Brain microvascular endothelial cell (primary cell): ENCODE measurements at regions not wholly inside any gene's neighbourhood (a gene's known extent, or its start where the extent isn't known, plus 50 kb on each side); places are given as distances from the start of the nearest gene placed in this dataset.

Experiments
- DNase-seq: peaks from one replicate; pipeline ENCODE4 v3.0.0-alpha.2; 2020
- H3K27ac ChIP-seq: fragments of 250-450 bp; sonication (Bioruptor Pico); 2 replicates; pipeline ENCODE4 v1.5.1; 2020; ENCODE audit warnings: mild to moderate bottlenecking, moderate library complexity
- H3K27me3 ChIP-seq: fragments of 250-450 bp; sonication (Bioruptor Pico); replicated peaks from 2 replicates; pipeline ENCODE4 v1.5.1; 2020; ENCODE audit warnings: mild to moderate bottlenecking
- H3K36me3 ChIP-seq: fragments of 250-450 bp; sonication (Bioruptor Pico); replicated peaks from 2 replicates; pipeline ENCODE4 v1.5.1; 2020; ENCODE audit warnings: mild to moderate bottlenecking
- H3K4me3 ChIP-seq: 2 replicates; pipeline ENCODE4 v1.5.1; 2011; ENCODE audit warnings: low read depth, mild to moderate bottlenecking, control low read depth, low read length, moderate library complexity
- CTCF ChIP-seq: IDR thresholded peaks from 2 replicates; pipeline ENCODE4 v1.5.1; 2011; ENCODE audit warnings: low read depth, mild to moderate bottlenecking, moderate library complexity, low read length, control low read depth, inconsistent platforms; ENCODE audit errors: missing control alignments
- in situ Hi-C: cut with HindIII; loops from 2 replicates; pipeline ENCODE4 v1.10.0; 2017; ENCODE audit warnings: low sequenced_read_pairs, low pct_ligation_motif_present

- no peak for DNase-seq
- no peak overlapping the region for H3K4me3 ChIP-seq
- no peak for TF ChIP-seq CTCF
- no peak overlapping the region for H3K27ac ChIP-seq
- H3K36me3 ChIP-seq = no peaks in the 10 kb centered on the region
- no peaks in the 10 kb centered on the region for H3K27me3 ChIP-seq
- in situ Hi-C loops = no loop called here
Observed at GRCh38 chr2:15034246-15034645, 401.7 kb downstream of the LRATD1 start.

GRCh38 chr2:15034860-15035259 lies 402.3 kb downstream of the LRATD1 start:
- TF ChIP-seq CTCF = no peak
- no peaks in the 10 kb centered on the region for H3K27me3 ChIP-seq
- no peak for DNase-seq
- no peak overlapping the region for H3K27ac ChIP-seq
- H3K36me3 ChIP-seq = no peaks in the 10 kb centered on the region
- in situ Hi-C loops = no loop called here
- H3K4me3 ChIP-seq = no peak overlapping the region

- Histone ChIP-seq H3K4me3 (no peak overlapping the region), H3K36me3 (no peaks in the 10 kb centered on the region), H3K27me3 (no peaks in the 10 kb centered on the region), H3K27ac (no peak overlapping the region)
- no peak for DNase-seq
- in situ Hi-C loops = no loop called here
- TF ChIP-seq CTCF = no peak
Observed at GRCh38 chr2:15038366-15039364, 406.1 kb downstream of the LRATD1 start.

- in situ Hi-C loops = no loop called here
- TF ChIP-seq CTCF = no peak
- Histone ChIP-seq H3K4me3 (no peak overlapping the region), H3K27me3 (no peaks in the 10 kb centered on the region), H3K27ac (no peak overlapping the region), H3K36me3 (no peaks in the 10 kb centered on the region)
- no peak for DNase-seq
Observed at GRCh38 chr2:15040429-15041084, 408.0 kb downstream of the LRATD1 start.

- Histone ChIP-seq H3K27me3 (no peaks in the 10 kb centered on the region), H3K36me3 (no peaks in the 10 kb centered on the region), H3K27ac (no peak overlapping the region), H3K4me3 (no peak overlapping the region)
- no peak for TF ChIP-seq CTCF
- DNase-seq = no peak
- in situ Hi-C loops = no loop called here
Observed at GRCh38 chr2:15041429-15041837, 408.9 kb downstream of the LRATD1 start.
